Tibial nerve (tissue), 4 donors: ENCODE measurements at regions not wholly inside any gene's neighbourhood (a gene's known extent, or its start where the extent isn't known, plus 50 kb on each side); places are given as distances from the start of the nearest gene placed in this dataset.

Experiments used
- DNase-seq, 2 donors: peaks; one replicate each; pipeline ENCODE4 v3.0.0-alpha.2; 2019; ENCODE audit warnings: low spot score in 2 of 2
- H3K27ac ChIP-seq, 4 donors: fragments of 200-600 bp; sonication (generic) in 3 of 4; one replicate each; pipeline ENCODE4 v1.5.1; 2017 to 2019; ENCODE audit warnings: mild to moderate bottlenecking in 1 of 4
- H3K27me3 ChIP-seq, 2 donors: fragments of 200-600 bp; sonication (generic) in 1 of 2; one replicate each; pipeline versions ENCODE4 v1.5.1 to v1.6.0; 2017 to 2019
- H3K36me3 ChIP-seq, 3 donors: fragments of 200-600 bp; sonication (generic); one replicate each; pipeline ENCODE4 v1.5.1; 2018 to 2019
- H3K4me1 ChIP-seq, 4 donors: fragments of 200-600 bp; sonication (generic) in 3 of 4; one replicate each; pipeline ENCODE4 v1.5.1; 2017 to 2019
- H3K4me3 ChIP-seq, 4 donors: fragments of 200-600 bp; sonication (generic) in 3 of 4; one replicate each; pipeline ENCODE4 v1.5.1; 2017 to 2019; ENCODE audit warnings: mild to moderate bottlenecking in 1 of 4, moderate library complexity in 1 of 4
- H3K9me3 ChIP-seq, 4 donors: fragments of 200-600 bp; sonication (generic) in 3 of 4; one replicate each; pipeline ENCODE4 v1.5.1; 2017 to 2019
- CTCF ChIP-seq, 5 experiments: fragments of 200-600 bp in 3 of 5; fragments of 450-650 bp in 2 of 5; sonication (generic) in 3 of 5; IDR thresholded peaks; one replicate each; pipeline ENCODE4 v1.5.1; 2016 to 2019; ENCODE audit warnings: antibody characterized with exemption in 5 of 5, mild to moderate bottlenecking in 3 of 5, moderate library complexity in 2 of 5
- EP300 ChIP-seq, 2 donors: sonication (generic); formaldehyde crosslinking; IDR thresholded peaks; one replicate each; pipeline ENCODE4 v1.6.1; 2017; ENCODE audit warnings: antibody characterized with exemption in 2 of 2, mild to moderate bottlenecking in 1 of 2
- POLR2A ChIP-seq, 2 donors: fragments of 450-650 bp; IDR thresholded peaks; one replicate each; pipeline ENCODE4 v1.6.1; 2017; ENCODE audit warnings: antibody characterized with exemption in 2 of 2, mild to moderate bottlenecking in 2 of 2, moderate library complexity in 2 of 2
- WGBS, 2 donors: methylation state at CpG; one replicate each; pipeline ENCODE4 v1.1.5; 2018; 5-methylcytosine and 5-hydroxymethylcytosine counted together

GRCh38 chr10:61223576-61223975 is 229.6 kb downstream of the TMEM26 start:
- no peaks in the 10 kb centered on the region for H3K36me3 ChIP-seq
- DNase-seq: no peak

GRCh38 chr10:61219696-61220095 is 233.5 kb downstream of the TMEM26 start:
- Histone ChIP-seq H3K4me1 (no peaks in the 10 kb centered on the region), H3K27me3 (no peaks in the 10 kb centered on the region), H3K4me3 (no peak overlapping the region), H3K9me3 (peaks cover 0 to 11% (median 0%) of the 10 kb centered on the region in 4 donors), H3K36me3 (no peaks in the 10 kb centered on the region), H3K27ac (no peak overlapping the region)
- DNase-seq: no peak
- WGBS, 2 donors: 80 to 90% methylated on average over 1 of the region's 1 CpG
- TF ChIP-seq EP300 (IDR thresholded peaks at IDR 0.05) (no peak), POLR2A (IDR thresholded peaks at IDR 0.05) (no peak), CTCF (IDR thresholded peaks at IDR 0.05) (no peak)

More at GRCh38 chr10:61223576-61223975, 229.6 kb downstream of the TMEM26 start:
- no peak overlapping the region for H3K4me3 ChIP-seq
- H3K9me3 ChIP-seq: peaks cover 0 to 38% (median 5%) of the 10 kb centered on the region in 4 donors
- H3K27ac ChIP-seq: no peak overlapping the region
- no peaks in the 10 kb centered on the region for H3K4me1 ChIP-seq
- no peaks in the 10 kb centered on the region for H3K27me3 ChIP-seq
- TF ChIP-seq CTCF (IDR thresholded peaks at IDR 0.05) (no peak), EP300 (IDR thresholded peaks at IDR 0.05) (no peak), POLR2A (IDR thresholded peaks at IDR 0.05) (no peak)

- Histone ChIP-seq H3K27me3 (no peaks in the 10 kb centered on the region), H3K4me1 (no peaks in the 10 kb centered on the region), H3K36me3 (no peaks in the 10 kb centered on the region), H3K27ac (no peak overlapping the region), H3K4me3 (no peak overlapping the region), H3K9me3 (no peaks in the 10 kb centered on the region)
- no peak for TF ChIP-seq CTCF (IDR thresholded peaks at IDR 0.05)
- TF ChIP-seq POLR2A (IDR thresholded peaks at IDR 0.05): no peak
- TF ChIP-seq EP300 (IDR thresholded peaks at IDR 0.05): no peak
- WGBS, 2 donors: 65 to 75% methylated on average over 3 of the region's 3 CpGs
- DNase-seq: no peak
Observed at GRCh38 chr10:61217851-61218565, 235.2 kb downstream of the TMEM26 start.

- 72 to 75% methylated on average over 1 of the region's 1 CpG for WGBS, 2 donors
- no peak overlapping the region for H3K27ac ChIP-seq
- TF ChIP-seq CTCF (IDR thresholded peaks at IDR 0.05): no peak
- TF ChIP-seq POLR2A (IDR thresholded peaks at IDR 0.05): no peak
- no peak for TF ChIP-seq EP300 (IDR thresholded peaks at IDR 0.05)
- no peaks in the 10 kb centered on the region for H3K36me3 ChIP-seq
- no peak overlapping the region for H3K4me3 ChIP-seq
- H3K9me3 ChIP-seq: no peaks in the 10 kb centered on the region
- no peak for DNase-seq
- no peaks in the 10 kb centered on the region for H3K27me3 ChIP-seq
- no peaks in the 10 kb centered on the region for H3K4me1 ChIP-seq
Observed at GRCh38 chr10:61215246-61215645, 237.9 kb downstream of the TMEM26 start.

GRCh38 chr10:61211468-61211867 is 241.7 kb downstream of the TMEM26 start:
- DNase-seq: no peak
- WGBS, 2 donors: 71 to 76% methylated on average over 2 of the region's 2 CpGs

More at GRCh38 chr10:61211468-61211867, 241.7 kb downstream of the TMEM26 start:
- no peaks in the 10 kb centered on the region for H3K36me3 ChIP-seq
- H3K4me3 ChIP-seq: no peak overlapping the region
- no peaks in the 10 kb centered on the region for H3K4me1 ChIP-seq
- no peaks in the 10 kb centered on the region for H3K27me3 ChIP-seq
- TF ChIP-seq EP300 (IDR thresholded peaks at IDR 0.05) (no peak), CTCF (IDR thresholded peaks at IDR 0.05) (no peak), POLR2A (IDR thresholded peaks at IDR 0.05) (no peak)
- no peak overlapping the region for H3K27ac ChIP-seq
- no peaks in the 10 kb centered on the region for H3K9me3 ChIP-seq
